ENCODE measurements at regions not wholly inside any gene's neighbourhood (a gene's known extent, or its start where the extent isn't known, plus 50 kb on each side); places are given as distances from the start of the nearest gene placed in this dataset.

- H3K4me1 ChIP-seq (ENCODE audit: control insufficient read depth, insufficient read depth, low read length) = no peaks in the 10 kb centered on the region
- Mint-ChIP-seq H3K4me1 (no peaks in the 10 kb centered on the region), H3K9me3 (no peaks in the 10 kb centered on the region), H3K27me3 (ENCODE audit: insufficient read depth) (no peaks in the 10 kb centered on the region), H3K4me3 (no peak overlapping the region), H3K36me3 (ENCODE audit: low read depth) (no peaks in the 10 kb centered on the region), H3K27ac (no peak overlapping the region)
- no peaks in the 10 kb centered on the region for H3K27me3 ChIP-seq (ENCODE audit: control insufficient read depth, insufficient read depth, low read length, poor library complexity, severe bottlenecking)
- no peaks in the 10 kb centered on the region for H3K9me3 ChIP-seq (ENCODE audit: control insufficient read depth, low read length)
- H3K36me3 ChIP-seq (ENCODE audit: control insufficient read depth, insufficient read depth, low read length) = no peaks in the 10 kb centered on the region
- WGBS, 2 experiments (ENCODE audit: insufficient coverage in 1 of 2, insufficient read length in 1 of 2) = 96 to 100% methylated on average over 2 of the region's 2 CpGs
- H3K9ac ChIP-seq (ENCODE audit: extremely low read depth, low read length, poor library complexity, severe bottlenecking) = no peak overlapping the region
- no peak overlapping the region for H3K27ac ChIP-seq (ENCODE audit: low read depth, low read length)
- no peak overlapping the region for H3K4me3 ChIP-seq (ENCODE audit: low read length)
- TF ChIP-seq CTCF (conservative IDR thresholded peaks at IDR 0.05) = no peak
- DNase-seq = no peak
Observed at GRCh38 chr5:17089690-17090089, 127.7 kb upstream of the BASP1 start.

DNA sequence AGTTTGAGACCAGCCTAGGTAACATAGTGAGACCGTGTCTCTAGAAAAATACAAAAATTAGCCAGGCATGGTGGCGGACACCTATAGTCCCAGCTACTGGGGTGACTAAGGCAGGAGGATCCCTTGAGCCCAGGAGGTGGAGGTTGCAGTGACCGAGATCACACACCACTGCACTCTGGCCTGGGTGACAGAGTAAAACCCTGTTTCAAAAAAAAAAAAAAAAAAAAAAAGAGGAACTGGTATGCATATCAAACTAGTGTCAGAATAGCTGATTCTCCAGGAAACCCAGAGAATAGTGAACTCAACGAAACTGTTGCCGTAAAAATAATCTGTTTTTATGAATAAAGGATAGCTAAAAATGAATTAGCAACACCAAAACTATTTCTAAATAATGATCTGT is 126.6 kb upstream of the BASP1 start:
- H3K9ac ChIP-seq (ENCODE audit: extremely low read depth, low read length, poor library complexity, severe bottlenecking) = no peak overlapping the region
- no peaks in the 10 kb centered on the region for H3K9me3 Mint-ChIP-seq
- DNase-seq = no peak
- H3K27ac Mint-ChIP-seq = no peak overlapping the region
- H3K4me1 Mint-ChIP-seq = no peaks in the 10 kb centered on the region
- H3K9me3 ChIP-seq (ENCODE audit: control insufficient read depth, low read length) = no peaks in the 10 kb centered on the region
- no peaks in the 10 kb centered on the region for H3K4me1 ChIP-seq (ENCODE audit: control insufficient read depth, insufficient read depth, low read length)
- no peak overlapping the region for H3K4me3 ChIP-seq (ENCODE audit: low read length)
- no peak for TF ChIP-seq CTCF (conservative IDR thresholded peaks at IDR 0.05)
- 82 to 94% methylated on average over 2 to 5 of the region's 5 CpGs for WGBS, 2 experiments (ENCODE audit: insufficient coverage in 1 of 2, insufficient read length in 1 of 2)
- H3K27me3 ChIP-seq (ENCODE audit: control insufficient read depth, insufficient read depth, low read length, poor library complexity, severe bottlenecking) = no peaks in the 10 kb centered on the region
- peaks cover under 1% of the 10 kb centered on the region for H3K27me3 Mint-ChIP-seq (ENCODE audit: insufficient read depth)
- no peak overlapping the region for H3K4me3 Mint-ChIP-seq
- H3K36me3 ChIP-seq (ENCODE audit: control insufficient read depth, insufficient read depth, low read length) = no peaks in the 10 kb centered on the region
- no peaks in the 10 kb centered on the region for H3K36me3 Mint-ChIP-seq (ENCODE audit: low read depth)
- no peak overlapping the region for H3K27ac ChIP-seq (ENCODE audit: low read depth, low read length)

- H3K27me3 ChIP-seq (ENCODE audit: control insufficient read depth, insufficient read depth, low read length, poor library complexity, severe bottlenecking) = no peaks in the 10 kb centered on the region
- H3K4me1 ChIP-seq (ENCODE audit: control insufficient read depth, insufficient read depth, low read length) = no peaks in the 10 kb centered on the region
- no peak for DNase-seq
- no peak overlapping the region for H3K4me3 ChIP-seq (ENCODE audit: low read length)
- Mint-ChIP-seq H3K27me3 (ENCODE audit: insufficient read depth) (peaks cover 9% of the 10 kb centered on the region), H3K4me3 (no peak overlapping the region), H3K4me1 (peaks cover 6% of the 10 kb centered on the region), H3K9me3 (peaks cover 12% of the 10 kb centered on the region), H3K36me3 (ENCODE audit: low read depth) (no peaks in the 10 kb centered on the region), H3K27ac (no peak overlapping the region)
- H3K27ac ChIP-seq (ENCODE audit: low read depth, low read length) = no peak overlapping the region
- H3K36me3 ChIP-seq (ENCODE audit: control insufficient read depth, insufficient read depth, low read length) = no peaks in the 10 kb centered on the region
- 76 to 82% methylated on average over 6 to 7 of the region's 7 CpGs for WGBS, 2 experiments (ENCODE audit: insufficient coverage in 1 of 2, insufficient read length in 1 of 2)
- peaks cover 11% of the 10 kb centered on the region for H3K9me3 ChIP-seq (ENCODE audit: control insufficient read depth, low read length)
- H3K9ac ChIP-seq (ENCODE audit: extremely low read depth, low read length, poor library complexity, severe bottlenecking) = no peak overlapping the region
- TF ChIP-seq CTCF (conservative IDR thresholded peaks at IDR 0.05) = no peak
Observed at GRCh38 chr5:17094830-17095229, 122.6 kb upstream of the BASP1 start.
